Ishikawa (cell line): ENCODE measurements at regions not wholly inside any gene's neighbourhood (a gene's known extent, or its start where the extent isn't known, plus 50 kb on each side); places are given as distances from the start of the nearest gene placed in this dataset.

Source experiments
- CEBPB ChIP-seq: IDR thresholded peaks from 2 replicates; pipeline ENCODE4 v1.6.1; 2012
- CREB1 ChIP-seq: IDR thresholded peaks from 2 replicates; pipeline ENCODE4 v1.6.1; 2012; ENCODE audit warnings: low read depth
- EP300 ChIP-seq: IDR thresholded peaks from 2 replicates; pipeline ENCODE4 v1.6.1; 2012; ENCODE audit warnings: borderline replicate concordance
- FOXM1 ChIP-seq: IDR thresholded peaks from 2 replicates; pipeline ENCODE4 v1.6.1; 2012; ENCODE audit warnings: low read depth, borderline replicate concordance
- MAX ChIP-seq: IDR thresholded peaks from 2 replicates; pipeline ENCODE4 v1.6.1; 2012
- NFIC ChIP-seq: IDR thresholded peaks from 2 replicates; pipeline ENCODE4 v1.6.1; 2012
- RAD21 ChIP-seq: IDR thresholded peaks from 2 replicates; pipeline ENCODE4 v1.6.1; 2012; ENCODE audit warnings: low read depth
- REST ChIP-seq: IDR thresholded peaks from 2 replicates; pipeline ENCODE4 v1.6.1; 2012; ENCODE audit warnings: low read depth, mild to moderate bottlenecking
- TAF1 ChIP-seq: IDR thresholded peaks from 2 replicates; pipeline ENCODE4 v1.6.1; 2012; ENCODE audit warnings: low read depth, mild to moderate bottlenecking
- TCF12 ChIP-seq: IDR thresholded peaks from 2 replicates; pipeline ENCODE4 v1.6.1; 2012; ENCODE audit warnings: low read depth
- TEAD4 ChIP-seq: IDR thresholded peaks from 2 replicates; pipeline ENCODE4 v1.6.1; 2012
- USF1 ChIP-seq: IDR thresholded peaks from 2 replicates; pipeline ENCODE4 v1.6.1; 2012
- YY1 ChIP-seq: IDR thresholded peaks from 2 replicates; pipeline ENCODE4 v1.6.1; 2012; ENCODE audit warnings: low read depth
- ZBTB7A ChIP-seq: IDR thresholded peaks from 2 replicates; pipeline ENCODE4 v1.6.1; 2012; ENCODE audit warnings: low read depth

GRCh38 chr2:128715360-128715759, 396.7 kb upstream of the HS6ST1 start:
- TF ChIP-seq RAD21 (no peak), TAF1 (no peak), MAX (no peak)

GRCh38 chr2:128716299-128716721, 397.6 kb upstream of the HS6ST1 start:
- TF ChIP-seq CREB1: no peak
- no peak for TF ChIP-seq YY1
- no peak for TF ChIP-seq FOXM1
- no peak for TF ChIP-seq ZBTB7A
- no peak for TF ChIP-seq TCF12
- TF ChIP-seq USF1: no peak

GRCh38 chr2:128717758-128718710, 399.4 kb upstream of the HS6ST1 start:
- TF ChIP-seq REST (no peak), EP300 (no peak), TAF1 (no peak), MAX (no peak), CREB1 (no peak), CEBPB (no peak), TCF12 (no peak), TEAD4 (no peak), FOXM1 (no peak), ZBTB7A (no peak), USF1 (no peak)

- TF ChIP-seq TAF1 (no peak), RAD21 (no peak), TEAD4 (no peak), NFIC (no peak), YY1 (no peak), USF1 (no peak)
Measured at GRCh38 chr2:128720080-128721022, 401.7 kb upstream of the HS6ST1 start.

- TF ChIP-seq TCF12: no peak
- TF ChIP-seq USF1: no peak
- TF ChIP-seq EP300: no peak
- no peak for TF ChIP-seq TEAD4
- TF ChIP-seq CEBPB: no peak
- TF ChIP-seq MAX: no peak
- TF ChIP-seq REST: no peak
- no peak for TF ChIP-seq FOXM1
Measured at GRCh38 chr2:128721096-128721495, 402.4 kb upstream of the HS6ST1 start.
